GM12874 (cell line): ENCODE measurements at regions not wholly inside any gene's neighbourhood (a gene's known extent, or its start where the extent isn't known, plus 50 kb on each side); places are given as distances from the start of the nearest gene placed in this dataset.

Experiments
- CTCF ChIP-seq: IDR thresholded peaks from 2 replicates; pipeline ENCODE4 v1.5.1; 2011; ENCODE audit warnings: low read depth, mild to moderate bottlenecking, control low read depth, low read length, moderate library complexity; ENCODE audit not compliant: insufficient read depth

GRCh38 chr12:30030693-30031374 is 247.1 kb upstream of the TMTC1 start:
- no peak for TF ChIP-seq CTCF

- no peak for TF ChIP-seq CTCF
These were observed 243.0 kb upstream of the TMTC1 start for GRCh38 chr12:30026621-30027234.

- TF ChIP-seq CTCF, result no peak
These were observed 241.6 kb upstream of the TMTC1 start for GRCh38 chr12:30025317-30025716.

- no peak for TF ChIP-seq CTCF
These were observed 239.4 kb upstream of the TMTC1 start for GRCh38 chr12:30023186-30023585.

- TF ChIP-seq CTCF, result no peak
These were observed 237.5 kb upstream of the TMTC1 start for GRCh38 chr12:30021051-30021833.

GRCh38 chr12:30019366-30020140 is 235.8 kb upstream of the TMTC1 start:
- no peak for TF ChIP-seq CTCF

- TF ChIP-seq CTCF, result no peak
These were observed 232.9 kb upstream of the TMTC1 start for GRCh38 chr12:30016540-30017055.
